ENCODE measurements at regions not wholly inside any gene's neighbourhood (a gene's known extent, or its start where the extent isn't known, plus 50 kb on each side); places are given as distances from the start of the nearest gene placed in this dataset. TPM values are rescaled to one million over a fixed set of nuclear protein-coding genes. Genes with fewer than 3 reads are reported as not detected.
"Not testable (repeated sequence)": the region's sequence is repeated elsewhere in the genome, so short reads cannot be mapped to it uniquely, and the experiment has no call there.

DNA sequence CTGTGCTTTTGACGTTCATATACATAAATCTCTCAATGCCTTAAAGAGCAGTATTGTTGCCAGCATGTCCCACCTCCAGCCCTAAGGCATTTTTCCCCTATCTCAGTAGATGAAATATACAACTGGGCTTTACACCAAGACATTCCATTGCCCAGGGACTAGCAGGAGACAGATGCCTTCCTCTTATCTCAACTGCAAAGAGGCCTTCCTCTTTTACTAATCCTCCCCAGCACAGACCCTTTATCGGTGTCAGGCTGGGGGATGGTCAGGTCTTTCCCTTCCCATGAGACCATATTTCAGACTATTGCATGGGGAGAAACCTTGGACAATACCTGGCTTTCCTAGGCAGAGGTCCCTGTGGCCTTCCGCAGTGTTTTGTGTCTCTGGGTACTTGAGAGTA, 1373.1 kb upstream of the DEFB115 start:
- H3F3A ChIP-seq (ENCODE audit: low read depth); H3K9ac ChIP-seq; H3K36me3 ChIP-seq; H3K4me3 ChIP-seq; H3K79me2 ChIP-seq (ENCODE audit: low read depth); H3K27me3 Mint-ChIP-seq (ENCODE audit: insufficient read depth, low read depth); H3K36me3 Mint-ChIP-seq; H3K4me1 ChIP-seq; H3K4me2 ChIP-seq; H3K27me3 ChIP-seq; DNase-seq (ENCODE audit: low spot score); H3K27ac Mint-ChIP-seq; H4K20me1 ChIP-seq (ENCODE audit: low read depth); H3K4me3 Mint-ChIP-seq; H3K27ac ChIP-seq; H2AFZ ChIP-seq (replicated peaks); H3K4me1 Mint-ChIP-seq: not testable (repeated sequence)
- peaks cover 19% of the 10 kb centered on the region for H3K9me3 ChIP-seq (ENCODE audit: low read depth)
- peaks cover 60% of the 10 kb centered on the region for H3K9me3 Mint-ChIP-seq

DNA sequence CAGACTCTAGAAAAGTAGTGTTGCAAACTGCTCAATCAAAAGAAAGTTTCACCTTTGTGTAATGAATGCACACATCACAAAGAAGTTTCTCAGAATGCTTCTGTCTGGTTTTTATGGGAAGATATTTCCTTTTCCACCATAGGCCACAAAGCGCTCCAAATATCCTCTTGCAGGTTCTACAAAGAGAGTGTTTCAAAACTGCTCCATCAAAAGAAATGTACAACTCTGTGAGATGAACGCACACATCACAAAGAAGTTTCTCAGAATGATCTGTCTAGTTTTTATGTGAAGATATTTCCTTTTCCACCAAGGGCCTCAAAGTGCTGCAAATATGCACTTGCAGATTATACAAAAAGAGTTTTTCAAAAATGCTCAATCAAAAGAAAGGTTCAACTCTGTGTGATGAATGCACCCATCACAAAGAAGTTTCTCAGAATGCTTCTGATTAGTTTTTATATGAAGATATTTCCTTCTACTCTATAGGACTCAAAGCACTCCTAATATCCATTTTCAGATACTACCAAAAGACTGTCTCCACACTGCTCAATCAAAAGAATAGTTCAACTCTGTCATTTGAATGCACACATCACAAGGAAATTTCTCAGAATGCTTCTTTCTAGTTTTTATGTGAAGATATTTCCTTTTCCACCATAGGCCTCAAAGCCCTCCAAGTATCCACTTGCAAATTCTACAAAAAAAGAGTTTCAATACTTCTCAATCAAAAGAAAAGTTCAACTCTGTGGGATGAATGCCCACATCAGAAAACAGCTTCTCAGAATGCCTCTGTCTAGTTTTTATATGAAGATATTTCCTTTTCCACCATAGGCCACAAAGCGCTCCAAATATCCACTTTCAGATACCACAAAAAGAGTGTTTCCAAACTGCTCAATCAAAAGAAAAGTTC, 1371.9 kb upstream of the DEFB115 start:
- H3K9me3 ChIP-seq (ENCODE audit: low read depth), result peaks cover 13% of the 10 kb centered on the region
- H3K9me3 Mint-ChIP-seq, result peaks cover 54% of the 10 kb centered on the region

DNA sequence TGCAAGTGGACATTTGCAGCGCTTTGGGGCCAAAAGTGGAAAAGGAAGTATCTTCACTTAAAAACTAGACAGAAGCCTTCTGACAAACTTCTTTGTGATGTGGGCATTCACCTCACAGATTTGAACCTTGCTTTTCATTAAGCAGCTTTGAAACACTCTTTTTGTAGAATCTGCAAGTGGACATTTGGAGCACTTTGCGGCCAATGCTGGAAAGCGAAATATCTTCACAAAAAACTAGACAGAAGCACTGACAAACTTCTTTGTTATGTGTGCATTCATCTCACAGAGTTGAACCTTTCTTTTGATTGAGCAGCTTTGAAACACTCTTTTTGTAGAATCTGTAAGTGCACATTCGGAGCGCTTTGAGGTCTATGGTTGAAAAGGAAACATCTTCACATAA, 1365.9 kb upstream of the DEFB115 start:
- not testable (repeated sequence) for H3F3A ChIP-seq (ENCODE audit: low read depth); H3K9ac ChIP-seq; H3K4me1 Mint-ChIP-seq; H3K4me3 ChIP-seq; H3K27ac Mint-ChIP-seq; H3K4me3 Mint-ChIP-seq; H3K27me3 ChIP-seq; H3K27me3 Mint-ChIP-seq (ENCODE audit: insufficient read depth, low read depth); H2AFZ ChIP-seq (replicated peaks); H4K20me1 ChIP-seq (ENCODE audit: low read depth); H3K27ac ChIP-seq; H3K4me1 ChIP-seq; H3K79me2 ChIP-seq (ENCODE audit: low read depth); H3K9me3 ChIP-seq (ENCODE audit: low read depth); H3K36me3 ChIP-seq; H3K36me3 Mint-ChIP-seq; H3K4me2 ChIP-seq; DNase-seq (ENCODE audit: low spot score)
- H3K9me3 Mint-ChIP-seq, result peaks cover 19% of the 10 kb centered on the region

More for the DNA sequence above, 1371.9 kb upstream of the DEFB115 start:
- not testable (repeated sequence) for H2AFZ ChIP-seq (replicated peaks); H3K27ac Mint-ChIP-seq; H3K27me3 ChIP-seq; H3K36me3 ChIP-seq; H3K4me3 Mint-ChIP-seq; H3K4me3 ChIP-seq; H3K79me2 ChIP-seq (ENCODE audit: low read depth); H3K9ac ChIP-seq; H3K36me3 Mint-ChIP-seq; H4K20me1 ChIP-seq (ENCODE audit: low read depth); H3K27me3 Mint-ChIP-seq (ENCODE audit: insufficient read depth, low read depth); H3F3A ChIP-seq (ENCODE audit: low read depth); H3K27ac ChIP-seq; H3K4me2 ChIP-seq; H3K4me1 ChIP-seq; H3K4me1 Mint-ChIP-seq; DNase-seq (ENCODE audit: low spot score)

Small RNA genes lying in the stretch of these regions (small RNA-seq; reads per million reads assigned to genes)
- gene RF00002, result not detected

All from neural progenitor cell (in vitro differentiated cells).